Astrocyte of the spinal cord (primary cell): ENCODE measurements at regions not wholly inside any gene's neighbourhood (a gene's known extent, or its start where the extent isn't known, plus 50 kb on each side); places are given as distances from the start of the nearest gene placed in this dataset.

Experiments used
- DNase-seq: peaks from one replicate; pipeline ENCODE4 v3.0.0; 2011; ENCODE audit warnings: low read depth, low spot score
- H3K4me3 ChIP-seq: 2 replicates; pipeline ENCODE4 v1.5.1; 2011; ENCODE audit warnings: low read depth, mild to moderate bottlenecking, low read length, moderate library complexity
- in situ Hi-C: cut with HindIII; loops from 2 replicates; pipeline ENCODE4 v1.10.0; 2017; ENCODE audit warnings: low sequenced_read_pairs
- TF ChIP-seq, protein P1 (sequence below): IDR thresholded peaks from 2 replicates; pipeline ENCODE4 v1.5.1; 2012; ENCODE audit warnings: low read depth, mild to moderate bottlenecking, low read length, inconsistent platforms

DNA sequence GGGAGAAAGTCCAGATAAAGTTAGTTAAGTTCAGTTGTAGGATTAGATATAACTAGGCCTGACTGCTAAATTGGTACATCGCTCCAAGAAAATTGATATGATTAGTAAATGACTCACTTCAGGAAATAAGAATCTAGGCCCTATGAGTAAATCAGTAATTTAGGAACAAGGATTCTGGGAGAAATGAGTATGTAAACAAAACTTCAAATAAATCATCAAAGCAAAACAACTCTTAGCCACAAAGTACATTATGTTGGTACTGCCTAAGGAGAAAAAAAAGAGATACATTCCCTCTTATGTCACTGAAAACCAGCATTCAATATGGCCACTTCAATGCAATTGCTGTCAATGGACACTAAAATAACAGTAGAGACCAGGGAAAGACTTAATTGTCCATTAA lies 529.1 kb downstream of the ZNF804A start:
- peak; percentile 64 for DNase-seq
- in situ Hi-C loops = no loop called here
- TF ChIP-seq, protein P1, sequence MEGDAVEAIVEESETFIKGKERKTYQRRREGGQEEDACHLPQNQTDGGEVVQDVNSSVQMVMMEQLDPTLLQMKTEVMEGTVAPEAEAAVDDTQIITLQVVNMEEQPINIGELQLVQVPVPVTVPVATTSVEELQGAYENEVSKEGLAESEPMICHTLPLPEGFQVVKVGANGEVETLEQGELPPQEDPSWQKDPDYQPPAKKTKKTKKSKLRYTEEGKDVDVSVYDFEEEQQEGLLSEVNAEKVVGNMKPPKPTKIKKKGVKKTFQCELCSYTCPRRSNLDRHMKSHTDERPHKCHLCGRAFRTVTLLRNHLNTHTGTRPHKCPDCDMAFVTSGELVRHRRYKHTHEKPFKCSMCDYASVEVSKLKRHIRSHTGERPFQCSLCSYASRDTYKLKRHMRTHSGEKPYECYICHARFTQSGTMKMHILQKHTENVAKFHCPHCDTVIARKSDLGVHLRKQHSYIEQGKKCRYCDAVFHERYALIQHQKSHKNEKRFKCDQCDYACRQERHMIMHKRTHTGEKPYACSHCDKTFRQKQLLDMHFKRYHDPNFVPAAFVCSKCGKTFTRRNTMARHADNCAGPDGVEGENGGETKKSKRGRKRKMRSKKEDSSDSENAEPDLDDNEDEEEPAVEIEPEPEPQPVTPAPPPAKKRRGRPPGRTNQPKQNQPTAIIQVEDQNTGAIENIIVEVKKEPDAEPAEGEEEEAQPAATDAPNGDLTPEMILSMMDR = no peak
- H3K4me3 ChIP-seq = no peak overlapping the region

DNA sequence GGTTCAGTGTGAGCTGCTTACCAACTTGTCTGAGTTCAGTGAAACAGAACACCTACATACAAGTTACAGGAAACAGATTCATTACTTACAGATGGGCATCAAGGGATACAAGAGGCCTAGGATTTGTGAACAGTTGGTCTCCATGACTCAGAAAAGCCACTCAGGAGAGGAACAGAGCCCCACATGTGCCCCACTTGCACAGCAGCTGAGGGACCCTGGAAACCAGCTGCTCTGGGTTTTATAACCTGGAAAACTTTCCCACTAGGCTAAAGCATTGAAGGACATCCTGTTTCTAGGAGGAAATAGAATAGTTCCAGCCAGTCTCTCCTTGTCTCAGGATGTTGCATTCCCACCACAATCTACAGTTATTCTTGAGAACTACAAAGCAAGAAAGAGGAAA lies 530.0 kb downstream of the ZNF804A start:
- no peak for DNase-seq
- no peak overlapping the region for H3K4me3 ChIP-seq
- TF ChIP-seq, protein P1 = no peak
- in situ Hi-C loops = no loop called here

DNA sequence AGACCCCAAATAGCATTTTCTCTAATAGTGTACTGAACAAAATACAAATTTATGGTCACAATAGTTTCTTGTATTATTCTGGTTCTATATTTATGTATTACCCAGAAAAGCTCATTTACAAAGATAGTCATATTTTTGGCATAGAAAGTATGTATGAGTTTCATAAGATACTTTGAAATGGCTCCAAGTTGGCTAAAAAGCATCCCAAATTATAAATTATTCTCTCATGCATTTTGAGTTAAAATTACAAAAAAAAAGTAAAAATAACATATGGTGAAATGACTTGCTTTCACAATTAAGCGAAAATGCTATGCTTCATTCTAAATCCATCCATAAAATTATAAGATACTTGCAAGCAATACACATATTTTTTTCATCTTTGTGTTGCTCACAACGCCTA lies 530.7 kb downstream of the ZNF804A start:
- TF ChIP-seq, protein P1 = no peak
- DNase-seq = no peak
- no peak overlapping the region for H3K4me3 ChIP-seq
- in situ Hi-C loops = no loop called here

DNA sequence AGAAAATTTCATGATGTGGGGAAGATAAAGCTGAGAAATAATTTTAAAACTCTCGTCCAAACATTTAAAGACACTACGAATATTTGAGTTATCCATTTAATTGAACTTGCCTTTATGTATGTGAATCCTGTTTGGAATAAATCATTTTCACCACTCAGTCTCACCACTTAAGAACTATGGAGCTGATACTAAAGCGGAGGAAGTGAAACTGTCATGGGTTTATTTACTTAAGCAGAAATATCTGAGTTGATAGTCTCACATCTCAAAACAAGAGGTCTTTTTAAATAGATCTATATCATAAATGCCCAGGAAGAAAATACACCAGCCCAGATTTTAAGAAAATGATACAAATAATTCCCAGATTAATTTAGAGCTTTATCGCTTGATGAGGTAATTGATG lies 532.4 kb downstream of the ZNF804A start:
- H3K4me3 ChIP-seq = no peak overlapping the region
- in situ Hi-C loops = no loop called here
- TF ChIP-seq, protein P1 = no peak
- DNase-seq = no peak

DNA sequence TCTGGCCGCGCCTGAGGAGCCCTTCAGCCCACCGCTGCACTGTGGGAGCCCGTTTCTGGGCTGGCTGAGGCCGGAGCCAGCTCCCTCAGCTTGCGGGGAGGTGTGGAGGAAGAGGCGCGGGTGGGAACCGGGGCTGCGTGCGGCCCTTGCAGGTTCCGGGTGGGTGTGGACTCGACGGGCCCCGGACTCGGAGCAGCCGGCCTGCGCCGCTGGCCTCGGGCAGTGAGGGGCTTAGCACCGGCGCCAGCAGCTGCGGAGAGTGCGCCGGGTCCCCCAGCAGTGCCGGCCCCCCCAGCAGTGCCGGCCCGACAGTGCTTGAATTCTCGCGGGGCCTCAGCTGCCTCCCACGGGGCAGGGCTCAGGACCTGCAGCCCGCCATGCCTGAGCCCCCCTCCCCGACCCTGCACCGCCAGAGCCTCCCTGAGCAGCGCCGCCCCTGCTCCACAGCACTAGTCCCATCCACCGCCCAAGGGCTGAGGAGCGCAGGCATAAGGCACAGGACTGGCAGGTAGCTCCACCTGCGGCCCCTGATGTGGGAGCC lies 534.2 kb downstream of the ZNF804A start:
- H3K4me3 ChIP-seq = no peak overlapping the region
- TF ChIP-seq, protein P1 = no peak
- DNase-seq = no peak
- in situ Hi-C loops = no loop called here

DNA sequence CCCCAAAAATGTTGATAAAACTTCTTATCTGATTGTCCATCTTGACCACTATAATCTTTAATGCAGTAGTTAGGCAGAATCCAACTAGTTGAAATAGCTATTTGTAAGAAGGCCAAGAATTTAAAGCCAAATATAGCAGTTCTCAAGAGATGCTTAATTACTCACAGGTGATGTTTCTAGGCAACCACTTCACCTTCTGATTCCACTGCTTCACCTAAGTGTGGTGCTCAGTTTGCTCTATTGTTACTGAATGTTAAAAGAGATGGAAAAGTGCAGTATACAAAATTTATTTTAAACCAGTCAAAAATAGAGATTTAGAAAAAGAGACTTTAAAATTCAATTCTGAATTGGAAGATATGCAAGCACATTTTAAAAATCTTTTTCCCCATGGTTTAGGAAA lies 539.4 kb downstream of the ZNF804A start:
- H3K4me3 ChIP-seq = no peak overlapping the region
- in situ Hi-C loops = no loop called here
- TF ChIP-seq, protein P1 = no peak
- DNase-seq = no peak

DNA sequence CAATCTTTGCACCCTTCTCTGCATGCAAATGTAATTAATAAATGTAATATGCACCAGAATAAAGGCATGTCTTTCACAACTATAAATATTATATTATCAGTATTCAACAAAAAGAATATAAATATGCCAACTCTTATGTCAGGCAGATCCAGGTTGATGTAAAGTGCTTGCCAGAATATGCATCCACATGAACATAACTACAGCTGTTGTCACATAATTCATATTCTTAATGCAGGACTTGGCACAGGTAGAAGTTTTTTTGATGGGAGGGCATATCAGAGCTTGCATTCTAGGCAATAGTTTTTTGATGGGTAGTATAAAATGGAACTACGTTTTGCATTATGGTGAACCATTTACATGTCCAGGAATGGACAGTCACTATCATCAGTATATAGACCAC lies 544.3 kb downstream of the ZNF804A start:
- TF ChIP-seq, protein P1 = no peak
- no peak overlapping the region for H3K4me3 ChIP-seq
- in situ Hi-C loops = no loop called here
- no peak for DNase-seq
